Liver (tissue), 3 donors: ENCODE measurements at regions not wholly inside any gene's neighbourhood (a gene's known extent, or its start where the extent isn't known, plus 50 kb on each side); places are given as distances from the start of the nearest gene placed in this dataset.

Source experiments
- ATF3 ChIP-seq: IDR thresholded peaks from 2 replicates; pipeline ENCODE4 v1.6.1; 2016; ENCODE audit warnings: antibody characterized with exemption
- EGR1 ChIP-seq, 2 donors: IDR thresholded peaks; 2 replicates each; pipeline ENCODE4 v1.6.1; 2016 to 2018; ENCODE audit warnings: antibody characterized with exemption in 2 of 2, low read depth in 2 of 2
- FOXA1 ChIP-seq: IDR thresholded peaks from 2 replicates; pipeline ENCODE4 v1.6.1; 2016; ENCODE audit warnings: antibody characterized with exemption
- HNF4A ChIP-seq, 2 donors: conservative IDR thresholded peaks; 2 replicates each; pipeline ENCODE4 v1.6.1; 2016; ENCODE audit warnings: antibody characterized with exemption in 2 of 2, mild to moderate bottlenecking in 2 of 2
- RAD21 ChIP-seq, 2 donors: IDR thresholded peaks; 2 replicates each; pipeline ENCODE4 v1.6.1; 2016; ENCODE audit warnings: antibody characterized with exemption in 2 of 2, mild to moderate bottlenecking in 2 of 2
- RXRA ChIP-seq, 2 donors: IDR thresholded peaks; 2 replicates each; pipeline ENCODE4 v1.6.1; 2017 to 2018; ENCODE audit warnings: antibody characterized with exemption in 2 of 2, mild to moderate bottlenecking in 1 of 2
- YY1 ChIP-seq: IDR thresholded peaks from 2 replicates; pipeline ENCODE4 v1.6.1; 2016; ENCODE audit warnings: antibody characterized with exemption, mild to moderate bottlenecking
- ZBTB33 ChIP-seq: IDR thresholded peaks from 2 replicates; pipeline ENCODE4 v1.6.1; 2016; ENCODE audit warnings: antibody characterized with exemption
- TF ChIP-seq, protein P1 (sequence below): IDR thresholded peaks from 2 replicates; pipeline ENCODE4 v1.6.1; 2016; ENCODE audit warnings: antibody characterized with exemption, mild to moderate bottlenecking
- TF ChIP-seq, protein P2 (sequence below): fragments of 150-350 bp; IDR thresholded peaks from 2 replicates; pipeline ENCODE4 v1.5.1; 2017; ENCODE audit warnings: improper control_type of control experiment, low read depth, low read length; ENCODE audit not compliant: missing input control
- TF ChIP-seq, protein P3 (sequence below): IDR thresholded peaks from 2 replicates; pipeline ENCODE4 v1.6.1; 2016; ENCODE audit warnings: antibody characterized with exemption
- donor health status: healthy.
- donor health status: healthy.

DNA sequence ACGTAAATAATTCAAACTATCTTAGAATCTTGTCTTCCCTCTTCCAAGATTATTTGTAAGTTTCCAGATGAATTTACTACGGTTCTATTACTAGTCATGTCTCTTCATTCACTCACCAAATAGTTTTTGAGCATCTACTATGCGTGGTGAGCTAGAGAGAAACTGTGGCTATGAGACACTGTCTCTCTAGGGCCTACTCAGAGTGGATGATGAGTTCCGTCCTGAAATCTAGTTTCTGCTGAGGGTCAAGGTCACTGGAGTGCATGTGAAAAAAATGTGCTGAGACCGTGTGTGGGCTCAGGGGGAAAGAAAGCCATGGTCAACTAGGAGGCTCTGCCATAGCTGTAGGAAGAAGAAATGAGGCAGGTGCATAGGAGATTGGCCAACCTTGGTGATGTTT, 320.2 kb upstream of the GATB start:
- TF ChIP-seq YY1 (no peak), ATF3 (no peak), HNF4A (conservative IDR thresholded peaks at IDR 0.05) (no peak), FOXA1 (no peak), ZBTB33 (no peak), RXRA (IDR thresholded peaks at IDR 0.05) (no peak), EGR1 (IDR thresholded peaks at IDR 0.05; ENCODE audit: low read depth in 2 of 2) (no peak), RAD21 (IDR thresholded peaks at IDR 0.05) (no peak)
- TF ChIP-seq, protein P1, sequence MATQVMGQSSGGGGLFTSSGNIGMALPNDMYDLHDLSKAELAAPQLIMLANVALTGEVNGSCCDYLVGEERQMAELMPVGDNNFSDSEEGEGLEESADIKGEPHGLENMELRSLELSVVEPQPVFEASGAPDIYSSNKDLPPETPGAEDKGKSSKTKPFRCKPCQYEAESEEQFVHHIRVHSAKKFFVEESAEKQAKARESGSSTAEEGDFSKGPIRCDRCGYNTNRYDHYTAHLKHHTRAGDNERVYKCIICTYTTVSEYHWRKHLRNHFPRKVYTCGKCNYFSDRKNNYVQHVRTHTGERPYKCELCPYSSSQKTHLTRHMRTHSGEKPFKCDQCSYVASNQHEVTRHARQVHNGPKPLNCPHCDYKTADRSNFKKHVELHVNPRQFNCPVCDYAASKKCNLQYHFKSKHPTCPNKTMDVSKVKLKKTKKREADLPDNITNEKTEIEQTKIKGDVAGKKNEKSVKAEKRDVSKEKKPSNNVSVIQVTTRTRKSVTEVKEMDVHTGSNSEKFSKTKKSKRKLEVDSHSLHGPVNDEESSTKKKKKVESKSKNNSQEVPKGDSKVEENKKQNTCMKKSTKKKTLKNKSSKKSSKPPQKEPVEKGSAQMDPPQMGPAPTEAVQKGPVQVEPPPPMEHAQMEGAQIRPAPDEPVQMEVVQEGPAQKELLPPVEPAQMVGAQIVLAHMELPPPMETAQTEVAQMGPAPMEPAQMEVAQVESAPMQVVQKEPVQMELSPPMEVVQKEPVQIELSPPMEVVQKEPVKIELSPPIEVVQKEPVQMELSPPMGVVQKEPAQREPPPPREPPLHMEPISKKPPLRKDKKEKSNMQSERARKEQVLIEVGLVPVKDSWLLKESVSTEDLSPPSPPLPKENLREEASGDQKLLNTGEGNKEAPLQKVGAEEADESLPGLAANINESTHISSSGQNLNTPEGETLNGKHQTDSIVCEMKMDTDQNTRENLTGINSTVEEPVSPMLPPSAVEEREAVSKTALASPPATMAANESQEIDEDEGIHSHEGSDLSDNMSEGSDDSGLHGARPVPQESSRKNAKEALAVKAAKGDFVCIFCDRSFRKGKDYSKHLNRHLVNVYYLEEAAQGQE = no peak
- TF ChIP-seq, protein P2, sequence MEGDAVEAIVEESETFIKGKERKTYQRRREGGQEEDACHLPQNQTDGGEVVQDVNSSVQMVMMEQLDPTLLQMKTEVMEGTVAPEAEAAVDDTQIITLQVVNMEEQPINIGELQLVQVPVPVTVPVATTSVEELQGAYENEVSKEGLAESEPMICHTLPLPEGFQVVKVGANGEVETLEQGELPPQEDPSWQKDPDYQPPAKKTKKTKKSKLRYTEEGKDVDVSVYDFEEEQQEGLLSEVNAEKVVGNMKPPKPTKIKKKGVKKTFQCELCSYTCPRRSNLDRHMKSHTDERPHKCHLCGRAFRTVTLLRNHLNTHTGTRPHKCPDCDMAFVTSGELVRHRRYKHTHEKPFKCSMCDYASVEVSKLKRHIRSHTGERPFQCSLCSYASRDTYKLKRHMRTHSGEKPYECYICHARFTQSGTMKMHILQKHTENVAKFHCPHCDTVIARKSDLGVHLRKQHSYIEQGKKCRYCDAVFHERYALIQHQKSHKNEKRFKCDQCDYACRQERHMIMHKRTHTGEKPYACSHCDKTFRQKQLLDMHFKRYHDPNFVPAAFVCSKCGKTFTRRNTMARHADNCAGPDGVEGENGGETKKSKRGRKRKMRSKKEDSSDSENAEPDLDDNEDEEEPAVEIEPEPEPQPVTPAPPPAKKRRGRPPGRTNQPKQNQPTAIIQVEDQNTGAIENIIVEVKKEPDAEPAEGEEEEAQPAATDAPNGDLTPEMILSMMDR = no peak
- TF ChIP-seq, protein P3, sequence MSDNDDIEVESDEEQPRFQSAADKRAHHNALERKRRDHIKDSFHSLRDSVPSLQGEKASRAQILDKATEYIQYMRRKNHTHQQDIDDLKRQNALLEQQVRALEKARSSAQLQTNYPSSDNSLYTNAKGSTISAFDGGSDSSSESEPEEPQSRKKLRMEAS = no peak
